Activated CD4-positive, alpha-beta T cell treated with anti-CD3 and anti-CD28 coated beads, Interleukin-2, amount 50 U/mL, for 1 hour (primary cell): ENCODE measurements at regions not wholly inside any gene's neighbourhood (a gene's known extent, or its start where the extent isn't known, plus 50 kb on each side); places are given as distances from the start of the nearest gene placed in this dataset.

Experiments used
- DNase-seq: peaks from one replicate; pipeline ENCODE4 v3.0.0-alpha.2; 2020

DNA sequence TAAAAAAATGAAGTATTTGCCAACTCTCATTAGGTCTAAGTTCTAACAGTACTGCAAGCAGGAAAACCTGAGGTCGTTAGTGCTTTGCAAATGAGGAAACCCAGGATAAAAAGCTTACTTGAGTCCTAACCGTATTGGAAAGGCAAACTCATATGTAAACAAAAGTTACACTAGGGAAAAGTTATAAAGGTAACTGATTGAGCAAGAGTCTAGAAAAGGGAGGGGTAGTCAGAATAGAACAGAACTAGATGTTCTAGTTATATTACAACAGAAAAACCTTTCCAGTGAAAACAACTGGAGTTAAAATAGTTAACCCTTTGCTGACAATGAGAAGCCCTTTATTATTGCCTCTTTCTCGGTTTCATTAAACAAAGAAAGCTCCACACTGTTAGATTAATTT lies 66.4 kb upstream of the MAOA start:
- no peak for DNase-seq

DNA sequence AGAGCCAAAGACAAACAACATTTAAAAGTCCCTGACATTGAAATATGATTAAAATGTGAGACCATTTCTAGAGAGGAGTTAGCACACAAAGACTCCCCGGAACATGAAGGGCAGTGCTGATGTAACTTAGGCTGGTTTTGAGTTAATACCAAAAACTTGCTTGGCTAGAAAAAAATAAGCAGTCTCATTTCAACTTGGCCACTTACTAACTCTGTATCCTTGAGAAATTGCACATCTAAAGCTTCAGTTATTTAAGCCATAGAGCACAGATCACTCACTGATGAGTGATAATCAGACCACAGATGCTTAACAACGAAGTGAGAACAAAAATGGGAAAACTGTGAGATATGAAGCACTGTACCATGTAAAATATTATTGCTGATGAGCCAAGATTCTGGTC lies 65.9 kb upstream of the MAOA start:
- no peak for DNase-seq

DNA sequence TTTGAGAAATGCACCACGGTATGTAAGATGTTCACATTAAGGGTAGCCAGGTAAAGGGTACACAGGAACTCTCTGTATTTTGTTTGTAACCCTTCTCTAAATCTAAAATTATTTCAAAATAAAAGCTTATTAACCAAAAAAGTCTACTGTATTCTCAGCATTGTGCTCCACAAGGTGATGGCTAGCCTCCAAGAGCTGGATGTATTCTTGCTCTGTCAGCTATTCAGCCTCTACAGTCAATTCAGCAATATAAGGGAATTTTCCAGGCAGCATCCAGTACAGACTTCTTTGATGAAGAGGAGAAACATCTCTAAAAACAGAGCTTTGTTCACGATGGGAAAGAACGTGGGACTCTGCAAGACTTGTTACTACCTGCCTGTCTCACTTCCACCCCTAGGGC lies 63.5 kb upstream of the MAOA start:
- DNase-seq: no peak

DNA sequence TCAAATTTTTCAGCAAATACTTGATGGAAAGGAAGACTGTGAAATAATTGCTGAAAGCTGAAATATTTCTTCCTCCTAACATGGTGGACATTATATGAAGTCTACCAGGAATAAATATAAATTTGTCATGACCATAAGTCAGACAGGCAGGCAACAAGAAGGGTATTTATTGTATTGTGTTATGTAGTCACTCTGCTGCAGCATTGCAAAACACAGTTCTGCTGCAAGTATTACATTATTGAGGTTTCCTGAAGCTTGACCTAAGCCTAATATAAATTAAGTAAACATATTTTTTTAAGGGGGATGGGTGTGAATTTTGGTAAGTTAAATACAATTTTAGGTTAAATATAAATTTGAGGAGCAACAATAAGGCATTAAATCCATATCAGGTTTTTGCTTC lies 60.2 kb upstream of the MAOA start:
- no peak for DNase-seq

DNA sequence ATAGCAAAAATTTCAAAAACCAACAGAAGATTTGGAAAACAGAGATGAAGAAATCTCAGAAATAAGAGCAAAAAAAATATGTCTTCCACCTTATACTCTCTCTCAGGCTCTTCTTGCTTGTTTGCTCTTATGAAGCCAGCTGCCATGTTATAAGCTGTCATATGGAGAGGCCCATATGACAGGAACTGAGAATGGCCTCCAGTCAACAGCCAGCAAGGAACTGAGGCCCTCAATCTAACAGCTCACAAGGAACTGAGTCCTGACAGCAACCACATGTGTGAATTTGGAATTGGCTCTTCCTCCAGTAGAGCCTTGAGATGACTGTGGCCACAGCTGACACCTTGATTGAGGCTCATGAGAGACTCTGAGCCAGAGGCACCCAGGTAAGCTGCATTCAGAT lies 51.3 kb upstream of the MAOA start:
- no peak for DNase-seq

DNA sequence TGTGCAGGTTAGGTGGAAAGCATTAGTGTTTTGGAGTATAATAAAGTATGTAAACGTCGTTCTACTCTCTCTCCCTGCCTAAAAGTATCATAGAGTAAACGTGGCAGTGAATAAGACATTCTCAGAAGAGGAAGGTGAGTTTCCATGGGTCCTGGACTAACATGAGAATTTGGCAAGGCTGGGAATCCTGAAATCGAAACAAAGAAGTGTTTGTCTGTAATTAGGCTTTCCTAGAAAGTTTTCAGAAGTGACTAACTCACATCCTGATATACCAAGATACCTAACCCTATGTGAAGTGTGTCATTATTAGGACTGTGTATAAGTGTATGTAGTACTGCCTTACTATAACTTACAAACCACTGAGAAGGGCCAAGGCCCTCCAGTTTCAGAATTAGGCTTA lies 50.7 kb upstream of the MAOA start:
- DNase-seq: no peak
